ENCODE measurements at regions not wholly inside any gene's neighbourhood (a gene's known extent, or its start where the extent isn't known, plus 50 kb on each side); places are given as distances from the start of the nearest gene placed in this dataset.

GRCh38 chr6:78427386-78427785, 440.0 kb upstream of the IRAK1BP1 start:
- no peak for ATAC-seq
- Histone ChIP-seq H3K4me3 (no peak overlapping the region), H4K20me1 (replicated peaks; ENCODE audit: control insufficient read depth, insufficient read depth, low read length) (no peaks in the 10 kb centered on the region), H3K9ac (ENCODE audit: insufficient read depth in 1 of 2, low read depth in 2 of 2, low read length in 2 of 2) (no peak overlapping the region), H2AFZ (ENCODE audit: low read depth, low read length) (no peak overlapping the region), H3K4me1 (replicated peaks in 1 of 2; ENCODE audit: control insufficient read depth in 2 of 2, insufficient read depth in 2 of 2, low read length in 2 of 2) (no peaks in the 10 kb centered on the region), H3K36me3 (ENCODE audit: control insufficient read depth, insufficient read depth, low read length) (no peaks in the 10 kb centered on the region), H3K4me2 (ENCODE audit: insufficient read depth, low read length) (no peak overlapping the region), H3K79me2 (ENCODE audit: control insufficient read depth, insufficient read depth, low read length) (no peaks in the 10 kb centered on the region), H3K27ac (ENCODE audit: extremely low read depth, low read depth, low read length) (no peak overlapping the region), H3K27me3 (ENCODE audit: control insufficient read depth in 2 of 2, insufficient read depth in 2 of 2, low read length in 2 of 2) (no peaks in the 10 kb centered on the region), H3K9me3 (replicated peaks; ENCODE audit: control insufficient read depth, insufficient read depth, low read depth, low read length) (no peaks in the 10 kb centered on the region), H3K9me1 (ENCODE audit: control insufficient read depth, insufficient read depth, low read length) (no peaks in the 10 kb centered on the region)
- intact Hi-C loops (cut with micrococcal nuclease) (no loop called here), in situ Hi-C loops (cut with MboI) (no loop called here)
- FAIRE-seq = no peak
- ChIA-PET CTCF (ENCODE audit: low intra/inter-chr PET ratio) (no interaction called here), POLR2A (no interaction called here)
- WGBS (ENCODE audit: insufficient coverage, low coverage, missing lambda C conversion rate) = 7% methylated on average over 1 of the region's 1 CpG
- TF ChIP-seq KAT7 (CRISPR knock-in tag; IDR thresholded peaks at IDR 0.05; ENCODE audit: borderline replicate concordance) = no peak
- TF ChIP-seq CCAR2 (IDR thresholded peaks at IDR 0.05; ENCODE audit: low read depth, low read length) = no peak
- TF ChIP-seq ZC3H11A (IDR thresholded peaks at IDR 0.05; ENCODE audit: low read depth, low read length) = no peak
- no peak for TF ChIP-seq MAZ (CRISPR knock-in tag; conservative IDR thresholded peaks at IDR 0.05 in 1 of 2, IDR thresholded peaks at IDR 0.05 in 1 of 2)
- no peak for TF ChIP-seq ZBTB17 (CRISPR knock-in tag; IDR thresholded peaks at IDR 0.05)
- no peak for TF ChIP-seq MAX (CRISPR knock-in tag; IDR thresholded peaks at IDR 0.05)
- TF ChIP-seq, protein P1, sequence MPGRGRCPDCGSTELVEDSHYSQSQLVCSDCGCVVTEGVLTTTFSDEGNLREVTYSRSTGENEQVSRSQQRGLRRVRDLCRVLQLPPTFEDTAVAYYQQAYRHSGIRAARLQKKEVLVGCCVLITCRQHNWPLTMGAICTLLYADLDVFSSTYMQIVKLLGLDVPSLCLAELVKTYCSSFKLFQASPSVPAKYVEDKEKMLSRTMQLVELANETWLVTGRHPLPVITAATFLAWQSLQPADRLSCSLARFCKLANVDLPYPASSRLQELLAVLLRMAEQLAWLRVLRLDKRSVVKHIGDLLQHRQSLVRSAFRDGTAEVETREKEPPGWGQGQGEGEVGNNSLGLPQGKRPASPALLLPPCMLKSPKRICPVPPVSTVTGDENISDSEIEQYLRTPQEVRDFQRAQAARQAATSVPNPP (IDR thresholded peaks at IDR 0.05; ENCODE audit: borderline replicate concordance, insufficient read depth, insufficient read length) = no peak
- no peak for TF ChIP-seq SRF (CRISPR knock-in tag; IDR thresholded peaks at IDR 0.05)
- TF ChIP-seq CHD1 (IDR thresholded peaks at IDR 0.05; ENCODE audit: low read length) = no peak
- DNase-seq (ENCODE audit: extremely low read depth in 1 of 4, low spot score in 3 of 4) = no peak
- BruUV-seq (replicated peaks) = no TSS peak

Data from K562 (cell line).